MM.1S (cell line): ENCODE measurements at regions not wholly inside any gene's neighbourhood (a gene's known extent, or its start where the extent isn't known, plus 50 kb on each side); places are given as distances from the start of the nearest gene placed in this dataset.

Experiments
- EZH2 ChIP-seq: fragments of 300-600 bp; sonication (generic); optimal IDR thresholded peaks from 2 replicates; pipeline ENCODE3; 2017; ENCODE audit warnings: low read depth, mild to moderate bottlenecking, antibody characterized with exemption, low read length, mixed read lengths
- EZH2phosphoT487 ChIP-seq: fragments of 300-600 bp; sonication (generic); IDR thresholded peaks from 2 replicates; pipeline ENCODE4 v1.6.1; 2018; ENCODE audit warnings: antibody characterized with exemption, low read length
- TF ChIP-seq, protein P1 (sequence below): fragments of 300-600 bp; sonication (generic); IDR thresholded peaks from 2 replicates; pipeline ENCODE4 v1.5.1; 2016; ENCODE audit warnings: antibody characterized with exemption, low read length, mixed read lengths

DNA sequence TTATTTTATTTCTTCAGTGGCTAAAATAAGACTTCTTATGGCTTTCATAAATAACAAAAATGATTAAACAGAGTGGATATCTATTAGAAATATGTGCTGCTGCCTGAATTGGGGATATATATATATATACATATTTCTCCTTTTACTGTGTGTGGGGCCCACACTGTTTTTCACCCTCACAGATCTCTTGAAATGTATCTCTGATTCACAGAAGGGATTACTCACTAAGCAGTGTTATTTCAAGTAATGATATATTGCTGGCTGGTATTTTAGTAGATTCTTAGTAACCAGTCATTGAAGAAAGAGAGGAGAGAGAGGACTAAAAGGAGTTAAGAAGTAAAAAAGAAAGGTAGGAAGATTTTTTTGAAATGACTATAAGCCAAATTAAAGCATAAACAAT is 308.6 kb upstream of the NRP1 start:
- TF ChIP-seq, protein P1, sequence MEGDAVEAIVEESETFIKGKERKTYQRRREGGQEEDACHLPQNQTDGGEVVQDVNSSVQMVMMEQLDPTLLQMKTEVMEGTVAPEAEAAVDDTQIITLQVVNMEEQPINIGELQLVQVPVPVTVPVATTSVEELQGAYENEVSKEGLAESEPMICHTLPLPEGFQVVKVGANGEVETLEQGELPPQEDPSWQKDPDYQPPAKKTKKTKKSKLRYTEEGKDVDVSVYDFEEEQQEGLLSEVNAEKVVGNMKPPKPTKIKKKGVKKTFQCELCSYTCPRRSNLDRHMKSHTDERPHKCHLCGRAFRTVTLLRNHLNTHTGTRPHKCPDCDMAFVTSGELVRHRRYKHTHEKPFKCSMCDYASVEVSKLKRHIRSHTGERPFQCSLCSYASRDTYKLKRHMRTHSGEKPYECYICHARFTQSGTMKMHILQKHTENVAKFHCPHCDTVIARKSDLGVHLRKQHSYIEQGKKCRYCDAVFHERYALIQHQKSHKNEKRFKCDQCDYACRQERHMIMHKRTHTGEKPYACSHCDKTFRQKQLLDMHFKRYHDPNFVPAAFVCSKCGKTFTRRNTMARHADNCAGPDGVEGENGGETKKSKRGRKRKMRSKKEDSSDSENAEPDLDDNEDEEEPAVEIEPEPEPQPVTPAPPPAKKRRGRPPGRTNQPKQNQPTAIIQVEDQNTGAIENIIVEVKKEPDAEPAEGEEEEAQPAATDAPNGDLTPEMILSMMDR: no peak
- TF ChIP-seq EZH2 (no peak), EZH2phosphoT487 (no peak)
